ENCODE measurements at regions not wholly inside any gene's neighbourhood (a gene's known extent, or its start where the extent isn't known, plus 50 kb on each side); places are given as distances from the start of the nearest gene placed in this dataset.

GRCh38 chr1:188117436-188117835, 1288.7 kb downstream of the PLA2G4A start:
- no peak overlapping the region for H3K27ac Mint-ChIP-seq
- Histone ChIP-seq H3K9me3 (ENCODE audit: control insufficient read depth in 1 of 2, low read length in 2 of 2) (no peaks in the 10 kb centered on the region), H3K27ac (ENCODE audit: low read depth, low read length) (no peak overlapping the region), H3K27me3 (ENCODE audit: insufficient read depth, low read length) (no peaks in the 10 kb centered on the region), H3K36me3 (ENCODE audit: insufficient read depth, low read length) (no peaks in the 10 kb centered on the region), H3K4me3 (ENCODE audit: low read length in 2 of 2) (no peak overlapping the region), H3K4me1 (ENCODE audit: insufficient read depth, low read length) (no peaks in the 10 kb centered on the region)
- intact Hi-C loops (cut with micrococcal nuclease): no loop called here
- no peak overlapping the region for H3K4me3 Mint-ChIP-seq
- H3K36me3 Mint-ChIP-seq: no peaks in the 10 kb centered on the region
- ChIA-PET POLR2A (ENCODE audit: partially characterized antibody) (no interaction called here), CTCF (ENCODE audit: partially characterized antibody) (no interaction called here)
- H3K9me3 Mint-ChIP-seq: peaks cover 0 to 14% (median 5%) of the 10 kb centered on the region in 8 donors
- no peaks in the 10 kb centered on the region for H3K4me1 Mint-ChIP-seq
- no peak for DNase-seq
- no peaks in the 10 kb centered on the region for H3K27me3 Mint-ChIP-seq

GRCh38 chr1:188122646-188123045, 1293.9 kb downstream of the PLA2G4A start:
- ChIA-PET POLR2A (ENCODE audit: partially characterized antibody) (no interaction called here), CTCF (ENCODE audit: partially characterized antibody) (no interaction called here)
- no peak overlapping the region for H3K4me3 Mint-ChIP-seq
- DNase-seq: no peak
- H3K27me3 ChIP-seq (ENCODE audit: insufficient read depth, low read length): no peaks in the 10 kb centered on the region
- no peaks in the 10 kb centered on the region for H3K27me3 Mint-ChIP-seq
- no peak overlapping the region for H3K27ac Mint-ChIP-seq
- H3K36me3 ChIP-seq (ENCODE audit: insufficient read depth, low read length): no peaks in the 10 kb centered on the region
- H3K9me3 ChIP-seq (ENCODE audit: control insufficient read depth in 1 of 2, low read length in 2 of 2): no peaks in the 10 kb centered on the region
- H3K4me3 ChIP-seq (ENCODE audit: low read length in 2 of 2): no peak overlapping the region
- H3K9me3 Mint-ChIP-seq: peaks cover 0 to 8% (median 4%) of the 10 kb centered on the region in 8 donors
- H3K27ac ChIP-seq (ENCODE audit: low read depth, low read length): no peak overlapping the region
- H3K4me1 ChIP-seq (ENCODE audit: insufficient read depth, low read length): no peaks in the 10 kb centered on the region
- no peaks in the 10 kb centered on the region for H3K4me1 Mint-ChIP-seq
- intact Hi-C loops (cut with micrococcal nuclease): no loop called here
- H3K36me3 Mint-ChIP-seq: no peaks in the 10 kb centered on the region

GRCh38 chr1:188127507-188127906, 1298.8 kb downstream of the PLA2G4A start:
- Histone ChIP-seq H3K4me1 (ENCODE audit: insufficient read depth, low read length) (no peaks in the 10 kb centered on the region), H3K9me3 (ENCODE audit: control insufficient read depth in 1 of 2, low read length in 2 of 2) (no peaks in the 10 kb centered on the region), H3K4me3 (ENCODE audit: low read length in 2 of 2) (no peak overlapping the region), H3K27me3 (ENCODE audit: insufficient read depth, low read length) (no peaks in the 10 kb centered on the region), H3K36me3 (ENCODE audit: insufficient read depth, low read length) (no peaks in the 10 kb centered on the region), H3K27ac (ENCODE audit: low read depth, low read length) (no peak overlapping the region)
- H3K36me3 Mint-ChIP-seq: no peaks in the 10 kb centered on the region
- no peak for DNase-seq
- H3K4me1 Mint-ChIP-seq: no peaks in the 10 kb centered on the region
- ChIA-PET CTCF (ENCODE audit: partially characterized antibody) (no interaction called here), POLR2A (ENCODE audit: partially characterized antibody) (no interaction called here)
- H3K9me3 Mint-ChIP-seq: peaks cover 2 to 11% (median 6%) of the 10 kb centered on the region in 8 donors
- H3K27ac Mint-ChIP-seq: no peak overlapping the region
- H3K4me3 Mint-ChIP-seq: peak overlapping the region in 1 of 8 donors; percentile 8
- H3K27me3 Mint-ChIP-seq: no peaks in the 10 kb centered on the region
- intact Hi-C loops (cut with micrococcal nuclease): no loop called here

GRCh38 chr1:188128761-188129160, 1300.0 kb downstream of the PLA2G4A start:
- H3K27me3 ChIP-seq (ENCODE audit: insufficient read depth, low read length): no peaks in the 10 kb centered on the region
- intact Hi-C loops (cut with micrococcal nuclease): no loop called here
- Mint-ChIP-seq H3K27me3 (no peaks in the 10 kb centered on the region), H3K4me1 (no peaks in the 10 kb centered on the region), H3K27ac (no peak overlapping the region), H3K36me3 (no peaks in the 10 kb centered on the region), H3K4me3 (no peak overlapping the region), H3K9me3 (peaks cover 3 to 14% (median 8%) of the 10 kb centered on the region in 8 donors)
- no peak overlapping the region for H3K4me3 ChIP-seq (ENCODE audit: low read length in 2 of 2)
- no peaks in the 10 kb centered on the region for H3K36me3 ChIP-seq (ENCODE audit: insufficient read depth, low read length)
- CTCF ChIA-PET (ENCODE audit: partially characterized antibody): no interaction called here
- no peak for DNase-seq
- H3K27ac ChIP-seq (ENCODE audit: low read depth, low read length): no peak overlapping the region
- H3K9me3 ChIP-seq (ENCODE audit: control insufficient read depth in 1 of 2, low read length in 2 of 2): no peaks in the 10 kb centered on the region
- no peaks in the 10 kb centered on the region for H3K4me1 ChIP-seq (ENCODE audit: insufficient read depth, low read length)
- POLR2A ChIA-PET (ENCODE audit: partially characterized antibody): no interaction called here

GRCh38 chr1:188129856-188130838, 1301.4 kb downstream of the PLA2G4A start:
- no peaks in the 10 kb centered on the region for H3K27me3 ChIP-seq (ENCODE audit: insufficient read depth, low read length)

GRCh38 chr1:188137221-188137620, 1308.5 kb downstream of the PLA2G4A start:
- POLR2A ChIA-PET (ENCODE audit: partially characterized antibody): no interaction called here
- Histone ChIP-seq H3K27me3 (ENCODE audit: insufficient read depth, low read length) (no peaks in the 10 kb centered on the region), H3K27ac (ENCODE audit: low read depth, low read length) (no peak overlapping the region), H3K4me1 (ENCODE audit: insufficient read depth, low read length) (no peaks in the 10 kb centered on the region), H3K36me3 (ENCODE audit: insufficient read depth, low read length) (no peaks in the 10 kb centered on the region), H3K4me3 (ENCODE audit: low read length in 2 of 2) (no peak overlapping the region), H3K9me3 (ENCODE audit: control insufficient read depth in 1 of 2, low read length in 2 of 2) (peaks cover 0 to 3% of the 10 kb centered on the region in 2 donors)
- Mint-ChIP-seq H3K27ac (no peak overlapping the region), H3K27me3 (no peaks in the 10 kb centered on the region), H3K9me3 (peaks cover 0 to 17% (median 8%) of the 10 kb centered on the region in 8 donors), H3K36me3 (no peaks in the 10 kb centered on the region), H3K4me3 (no peak overlapping the region), H3K4me1 (no peaks in the 10 kb centered on the region)
- CTCF ChIA-PET (ENCODE audit: partially characterized antibody): no interaction called here
- no peak for DNase-seq
- intact Hi-C loops (cut with micrococcal nuclease): no loop called here

More at GRCh38 chr1:188129856-188130838, 1301.4 kb downstream of the PLA2G4A start:
- Histone ChIP-seq H3K27ac (ENCODE audit: low read depth, low read length) (no peak overlapping the region), H3K4me3 (ENCODE audit: low read length in 2 of 2) (no peak overlapping the region), H3K9me3 (ENCODE audit: control insufficient read depth in 1 of 2, low read length in 2 of 2) (no peaks in the 10 kb centered on the region), H3K36me3 (ENCODE audit: insufficient read depth, low read length) (no peaks in the 10 kb centered on the region), H3K4me1 (ENCODE audit: insufficient read depth, low read length) (no peaks in the 10 kb centered on the region)
- no peak overlapping the region for H3K27ac Mint-ChIP-seq
- DNase-seq: no peak
- H3K4me3 Mint-ChIP-seq: no peak overlapping the region
- no peaks in the 10 kb centered on the region for H3K36me3 Mint-ChIP-seq
- peaks cover 2 to 14% (median 8%) of the 10 kb centered on the region in 8 donors for H3K9me3 Mint-ChIP-seq
- intact Hi-C loops (cut with micrococcal nuclease): no loop called here
- CTCF ChIA-PET (ENCODE audit: partially characterized antibody): no interaction called here
- POLR2A ChIA-PET (ENCODE audit: partially characterized antibody): no interaction called here
- no peaks in the 10 kb centered on the region for H3K4me1 Mint-ChIP-seq
- no peaks in the 10 kb centered on the region for H3K27me3 Mint-ChIP-seq

GRCh38 chr1:188140958-188141357, 1312.2 kb downstream of the PLA2G4A start:
- Mint-ChIP-seq H3K36me3 (no peaks in the 10 kb centered on the region), H3K27me3 (no peaks in the 10 kb centered on the region), H3K27ac (no peak overlapping the region), H3K4me3 (no peak overlapping the region), H3K4me1 (no peaks in the 10 kb centered on the region), H3K9me3 (peaks cover 0 to 19% (median 7%) of the 10 kb centered on the region in 8 donors)
- CTCF ChIA-PET (ENCODE audit: partially characterized antibody): no interaction called here
- intact Hi-C loops (cut with micrococcal nuclease): no loop called here
- H3K4me1 ChIP-seq (ENCODE audit: insufficient read depth, low read length): no peaks in the 10 kb centered on the region
- H3K27me3 ChIP-seq (ENCODE audit: insufficient read depth, low read length): no peaks in the 10 kb centered on the region
- H3K36me3 ChIP-seq (ENCODE audit: insufficient read depth, low read length): no peaks in the 10 kb centered on the region
- POLR2A ChIA-PET (ENCODE audit: partially characterized antibody): no interaction called here
- no peak overlapping the region for H3K4me3 ChIP-seq (ENCODE audit: low read length in 2 of 2)
- H3K27ac ChIP-seq (ENCODE audit: low read depth, low read length): no peak overlapping the region
- H3K9me3 ChIP-seq (ENCODE audit: control insufficient read depth in 1 of 2, low read length in 2 of 2): peaks cover 0 to 3% of the 10 kb centered on the region in 2 donors
- DNase-seq: no peak
